PC-3 (cell line): ENCODE measurements at regions not wholly inside any gene's neighbourhood (a gene's known extent, or its start where the extent isn't known, plus 50 kb on each side); places are given as distances from the start of the nearest gene placed in this dataset.

Experiments used
- CTCF ChIP-seq: fragments of 300-600 bp; sonication (generic); conservative IDR thresholded peaks from 2 replicates; pipeline ENCODE4 v1.5.1; 2017; ENCODE audit warnings: antibody characterized with exemption, low read depth, mild to moderate bottlenecking, low read length
- EZH2 ChIP-seq: fragments of 300-600 bp; sonication (generic); IDR thresholded peaks from one replicate; pipeline ENCODE4 v1.6.1; 2017; ENCODE audit warnings: antibody characterized with exemption, mild to moderate bottlenecking, low read length; ENCODE audit not compliant: unreplicated experiment

- TF ChIP-seq CTCF (no peak), EZH2 (no peak)
Measured at GRCh38 chr9:8168916-8169438, 369.4 kb upstream of the DMAC1 start.
